H7 (cell line): ENCODE measurements at regions not wholly inside any gene's neighbourhood (a gene's known extent, or its start where the extent isn't known, plus 50 kb on each side); places are given as distances from the start of the nearest gene placed in this dataset.
A peak's percentile ranks its signal among the peaks of the same experiment; 100 is the strongest.
"Not testable (repeated sequence)": the region's sequence is repeated elsewhere in the genome, so short reads cannot be mapped to it uniquely, and the experiment has no call there.

Source experiments
- DNase-seq: peaks from one replicate; pipeline ENCODE4 v3.0.0; 2012
- H3K27me3 ChIP-seq: 2 replicates; pipeline ENCODE4 v1.6.0; 2011; ENCODE audit warnings: mild to moderate bottlenecking, low read length; ENCODE audit not compliant: control insufficient read depth, insufficient read depth
- H3K36me3 ChIP-seq: replicated peaks from 2 replicates; pipeline ENCODE4 v1.5.1; 2011; ENCODE audit warnings: low read length; ENCODE audit not compliant: control insufficient read depth, insufficient read depth
- H3K4me3 ChIP-seq: 2 replicates; pipeline ENCODE4 v1.5.1; 2011; ENCODE audit warnings: low read depth, mild to moderate bottlenecking, control low read depth, low read length, moderate library complexity; ENCODE audit not compliant: insufficient read depth

GRCh38 chr4:67365661-67366245, 179.6 kb downstream of the CENPC start:
- Histone ChIP-seq H3K4me3 (no peak overlapping the region), H3K27me3 (no peaks in the 10 kb centered on the region), H3K36me3 (no peaks in the 10 kb centered on the region)
- no peak for DNase-seq

- Histone ChIP-seq H3K36me3 (no peaks in the 10 kb centered on the region), H3K27me3 (no peaks in the 10 kb centered on the region), H3K4me3 (no peak overlapping the region)
- DNase-seq: no peak
Observed at GRCh38 chr4:67355806-67356205, 189.5 kb downstream of the CENPC start.

GRCh38 chr4:67346654-67347053, 198.6 kb downstream of the CENPC start:
- Histone ChIP-seq H3K27me3 (no peaks in the 10 kb centered on the region), H3K4me3 (no peak overlapping the region), H3K36me3 (no peaks in the 10 kb centered on the region)
- DNase-seq: no peak

GRCh38 chr4:67344594-67345380, 200.5 kb downstream of the CENPC start:
- DNase-seq: no peak
- Histone ChIP-seq H3K36me3 (no peaks in the 10 kb centered on the region), H3K27me3 (no peaks in the 10 kb centered on the region), H3K4me3 (no peak overlapping the region)

GRCh38 chr4:67343199-67343598, 202.1 kb downstream of the CENPC start:
- H3K27me3 ChIP-seq: no peaks in the 10 kb centered on the region
- H3K4me3 ChIP-seq: no peak overlapping the region
- DNase-seq: no peak
- H3K36me3 ChIP-seq: no peaks in the 10 kb centered on the region

GRCh38 chr4:67342291-67342690, 203.0 kb downstream of the CENPC start:
- no peak overlapping the region for H3K4me3 ChIP-seq
- DNase-seq: no peak
- H3K36me3 ChIP-seq: no peaks in the 10 kb centered on the region

GRCh38 chr4:67333664-67334063, 211.6 kb downstream of the CENPC start:
- Histone ChIP-seq H3K4me3 (no peak overlapping the region), H3K27me3 (no peaks in the 10 kb centered on the region), H3K36me3 (no peaks in the 10 kb centered on the region)
- no peak for DNase-seq

More at GRCh38 chr4:67342291-67342690, 203.0 kb downstream of the CENPC start:
- H3K27me3 ChIP-seq: no peaks in the 10 kb centered on the region

GRCh38 chr4:67332627-67333026, 212.7 kb downstream of the CENPC start:
- H3K27me3 ChIP-seq: no peaks in the 10 kb centered on the region
- DNase-seq: peak; percentile 7
- no peaks in the 10 kb centered on the region for H3K36me3 ChIP-seq
- no peak overlapping the region for H3K4me3 ChIP-seq

GRCh38 chr4:67328393-67328792, 216.9 kb downstream of the CENPC start:
- Histone ChIP-seq H3K4me3 (no peak overlapping the region), H3K36me3 (no peaks in the 10 kb centered on the region), H3K27me3 (no peaks in the 10 kb centered on the region)
- no peak for DNase-seq

GRCh38 chr4:67328018-67328278, 217.4 kb downstream of the CENPC start:
- no peak for DNase-seq
- H3K27me3 ChIP-seq: no peaks in the 10 kb centered on the region
- H3K4me3 ChIP-seq: no peak overlapping the region
- H3K36me3 ChIP-seq: no peaks in the 10 kb centered on the region

- Histone ChIP-seq H3K27me3 (no peaks in the 10 kb centered on the region), H3K36me3 (no peaks in the 10 kb centered on the region), H3K4me3 (no peak overlapping the region)
- peak; percentile 56 for DNase-seq
Observed at GRCh38 chr4:67327245-67328017, 217.9 kb downstream of the CENPC start.

- DNase-seq: no peak
- no peak overlapping the region for H3K4me3 ChIP-seq
Observed at GRCh38 chr4:67325791-67326190, 219.5 kb downstream of the CENPC start.

GRCh38 chr4:67320645-67321044, 224.7 kb downstream of the CENPC start:
- Histone ChIP-seq H3K27me3 (no peaks in the 10 kb centered on the region), H3K4me3 (no peak overlapping the region), H3K36me3 (no peaks in the 10 kb centered on the region)
- DNase-seq: no peak

More at GRCh38 chr4:67325791-67326190, 219.5 kb downstream of the CENPC start:
- no peaks in the 10 kb centered on the region for H3K27me3 ChIP-seq
- H3K36me3 ChIP-seq: no peaks in the 10 kb centered on the region

- H3K27me3 ChIP-seq, H3K4me3 ChIP-seq, DNase-seq: not testable (repeated sequence)
Observed at GRCh38 chr4:67319607-67320006, 225.7 kb downstream of the CENPC start.

More at GRCh38 chr4:67319607-67320006, 225.7 kb downstream of the CENPC start:
- not testable (repeated sequence) for H3K36me3 ChIP-seq
